ENCODE measurements at regions not wholly inside any gene's neighbourhood (a gene's known extent, or its start where the extent isn't known, plus 50 kb on each side); places are given as distances from the start of the nearest gene placed in this dataset.
"Not testable (repeated sequence)": the region's sequence is repeated elsewhere in the genome, so short reads cannot be mapped to it uniquely, and the experiment has no call there.

DNA sequence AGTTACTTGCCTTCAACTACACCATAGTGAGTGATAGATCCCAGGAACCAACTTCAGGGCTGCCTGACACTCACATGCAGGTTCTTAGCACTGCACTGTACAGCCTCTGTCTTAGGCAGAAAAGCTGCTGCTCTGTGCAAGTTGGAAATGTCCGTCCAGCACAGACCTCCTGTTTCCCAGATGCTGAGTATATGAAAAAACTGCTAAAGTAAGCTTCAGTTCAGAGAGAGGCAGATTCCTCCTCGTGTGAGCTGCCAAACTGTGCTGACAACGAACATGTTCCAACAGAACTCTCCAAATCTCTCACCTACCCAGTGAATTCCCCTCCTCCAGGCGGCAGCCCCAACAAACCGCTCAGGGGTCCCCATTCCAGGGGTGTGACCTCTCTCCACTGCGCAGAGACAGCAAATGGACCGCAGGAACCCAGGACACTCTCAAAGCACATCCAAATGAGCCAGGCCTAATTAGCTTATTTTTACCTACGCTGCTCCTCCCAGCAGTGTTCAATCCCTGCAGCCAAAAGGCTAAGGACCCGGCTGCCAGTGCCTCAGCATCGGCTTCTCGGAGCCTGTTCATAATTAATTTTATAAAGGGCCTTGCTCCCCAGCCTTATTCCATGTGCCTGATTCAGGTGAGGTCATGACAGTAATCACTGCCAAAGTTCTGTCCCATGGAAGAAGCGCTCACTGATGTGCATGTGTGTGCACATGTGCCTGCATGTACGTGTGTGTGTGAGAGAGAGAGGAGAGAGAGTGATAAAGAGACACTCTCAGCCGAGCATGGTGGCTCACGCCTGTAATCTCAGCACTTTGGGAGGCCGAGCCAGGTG is 159.5 kb upstream of the AUTS2 start:
- no peak for DNase-seq

DNA sequence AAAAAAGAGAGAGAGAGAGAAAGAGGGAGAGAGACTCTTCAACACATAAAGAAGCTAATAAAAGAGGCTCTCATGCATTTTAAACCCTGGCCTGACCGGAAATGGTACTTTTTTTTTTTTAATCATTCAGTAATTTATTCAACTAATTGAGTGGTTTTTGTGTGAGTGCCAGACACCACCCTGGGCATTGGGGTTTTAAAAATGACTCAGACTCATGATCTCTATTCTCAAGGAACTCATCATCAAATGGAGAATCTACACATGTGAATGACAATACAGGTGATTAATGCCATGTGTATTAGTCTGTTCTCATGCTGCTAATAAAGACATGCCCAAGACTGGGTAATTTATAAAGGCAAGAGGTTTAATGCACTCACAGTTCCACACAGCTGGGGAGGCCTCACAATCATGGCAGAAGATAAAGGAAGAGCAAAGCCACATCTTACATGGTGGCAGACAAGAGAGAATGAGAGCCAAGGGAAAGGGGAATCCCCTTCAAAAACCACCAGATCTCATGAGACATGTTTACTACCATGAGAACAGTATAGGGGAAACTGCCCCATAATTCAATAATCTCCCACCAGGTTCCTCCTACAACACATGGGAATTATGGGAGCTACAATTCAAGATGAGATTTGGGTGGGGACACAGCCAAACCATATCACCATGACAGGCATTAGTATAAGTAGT is 158.5 kb upstream of the AUTS2 start:
- DNase-seq: no peak

DNA sequence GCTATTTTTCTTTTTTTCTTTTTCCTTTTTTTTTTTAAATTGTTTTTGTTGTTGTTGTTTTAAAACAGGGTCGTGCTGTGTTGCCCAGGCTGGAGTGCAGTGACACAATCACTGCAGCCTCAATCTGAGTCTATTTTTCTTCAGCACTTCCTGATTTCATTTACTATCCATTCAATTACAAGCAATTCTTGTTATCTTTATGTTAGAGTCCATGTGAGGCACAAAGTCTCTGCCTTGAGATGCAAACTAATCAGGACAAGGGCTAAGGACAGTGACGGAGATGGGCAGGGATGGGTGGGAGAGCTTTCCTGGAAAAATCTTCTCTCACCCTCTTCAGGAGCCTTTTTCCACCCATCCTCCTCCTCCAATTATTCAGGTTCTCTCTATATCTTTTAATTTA is 157.3 kb upstream of the AUTS2 start:
- no peak for DNase-seq

DNA sequence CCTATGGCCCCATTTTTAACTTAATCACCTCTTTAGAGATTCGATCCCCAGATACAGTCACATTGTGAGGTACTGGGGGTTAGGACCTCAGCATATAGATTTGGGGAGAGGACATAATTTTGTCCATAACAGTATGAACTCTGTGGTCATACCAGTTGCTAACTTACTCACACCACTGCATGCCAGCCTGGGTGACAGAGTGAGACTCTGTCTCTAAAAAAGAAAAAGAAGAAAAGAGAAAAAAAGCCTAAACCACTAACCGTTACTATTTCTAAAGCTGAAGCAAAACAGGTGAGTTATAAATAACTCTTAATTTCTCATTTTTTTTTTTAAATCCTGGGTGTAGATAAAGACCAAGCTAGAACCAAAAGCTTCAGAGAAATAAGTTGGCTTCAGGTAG is 155.1 kb upstream of the AUTS2 start:
- no peak for DNase-seq

DNA sequence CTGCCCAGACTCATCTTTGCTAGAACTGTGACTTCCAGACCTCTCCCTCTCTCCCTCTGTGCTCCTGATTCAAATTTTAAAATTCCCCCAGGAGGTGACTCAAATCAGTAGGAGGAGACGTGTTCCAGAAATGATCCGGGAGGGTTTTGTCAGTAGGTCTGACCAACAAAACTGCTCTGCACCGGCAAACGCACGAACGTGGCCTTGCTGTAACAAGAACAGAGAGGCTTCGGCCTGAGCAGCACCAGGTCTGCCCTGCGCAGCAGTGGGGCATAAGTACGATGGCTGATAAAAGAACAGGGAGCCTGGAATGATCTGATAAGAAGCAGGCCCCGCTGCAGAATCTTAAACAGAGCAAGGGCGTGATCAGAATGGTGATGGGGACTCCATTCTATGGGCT is 152.7 kb upstream of the AUTS2 start:
- DNase-seq: peak; percentile 42

DNA sequence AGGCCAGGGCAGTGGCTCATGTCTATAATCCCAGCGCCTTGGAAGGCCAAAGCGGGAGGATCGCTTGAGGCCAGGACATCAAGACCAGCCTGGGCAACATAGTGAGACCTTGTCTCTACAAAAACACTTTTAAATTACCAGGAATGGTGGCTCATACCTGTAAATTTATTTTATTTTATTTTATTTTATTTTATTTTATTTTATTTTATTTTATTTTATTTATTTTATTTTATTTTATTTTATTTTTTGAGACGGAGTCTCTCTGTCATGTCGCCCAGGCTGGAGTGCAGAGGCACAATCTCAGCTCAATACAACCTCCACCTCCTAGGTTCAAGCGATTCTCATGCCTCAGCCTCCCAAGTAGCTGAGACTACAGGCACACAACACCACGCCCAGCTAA is 152.1 kb upstream of the AUTS2 start:
- DNase-seq: not testable (repeated sequence)

DNA sequence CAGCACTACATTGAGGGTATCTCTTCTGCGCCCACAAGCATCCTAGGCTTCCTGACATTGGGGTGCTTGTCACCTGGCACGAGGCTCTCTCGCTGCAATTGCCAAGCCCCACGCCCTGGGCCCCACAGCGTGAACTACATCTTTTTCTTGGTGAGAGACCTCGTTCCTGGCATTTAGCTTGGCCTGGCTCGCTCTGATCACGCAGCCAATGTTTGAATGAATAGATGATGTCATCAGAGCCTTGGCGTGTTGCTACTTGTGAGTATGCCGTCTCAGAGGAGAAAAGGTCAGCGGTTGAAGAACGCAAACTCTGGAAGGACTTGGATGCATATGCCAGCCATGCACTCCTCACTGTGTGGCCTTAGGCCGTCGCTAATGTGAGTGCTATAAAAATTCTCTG is 150.2 kb upstream of the AUTS2 start:
- no peak for DNase-seq

DNA sequence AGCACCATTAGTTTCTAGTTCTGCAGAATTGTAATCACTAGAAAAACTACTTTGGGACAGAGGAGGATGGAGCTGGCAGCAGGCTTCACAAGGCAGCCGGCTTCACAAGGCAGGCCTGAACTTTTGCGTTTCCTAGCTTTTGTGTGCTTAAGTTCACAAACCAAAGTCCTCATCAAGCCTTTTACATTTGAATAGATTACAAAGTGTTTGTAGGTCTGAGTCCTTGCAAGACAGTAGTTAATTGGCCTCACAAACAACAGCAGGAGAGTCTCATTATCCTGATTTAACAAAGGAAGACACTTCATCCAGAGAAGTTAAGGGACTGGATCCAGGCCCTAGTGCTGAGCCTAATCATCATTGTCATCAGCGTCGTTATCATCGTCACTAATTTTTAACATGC is 147.8 kb upstream of the AUTS2 start:
- no peak for DNase-seq

DNA sequence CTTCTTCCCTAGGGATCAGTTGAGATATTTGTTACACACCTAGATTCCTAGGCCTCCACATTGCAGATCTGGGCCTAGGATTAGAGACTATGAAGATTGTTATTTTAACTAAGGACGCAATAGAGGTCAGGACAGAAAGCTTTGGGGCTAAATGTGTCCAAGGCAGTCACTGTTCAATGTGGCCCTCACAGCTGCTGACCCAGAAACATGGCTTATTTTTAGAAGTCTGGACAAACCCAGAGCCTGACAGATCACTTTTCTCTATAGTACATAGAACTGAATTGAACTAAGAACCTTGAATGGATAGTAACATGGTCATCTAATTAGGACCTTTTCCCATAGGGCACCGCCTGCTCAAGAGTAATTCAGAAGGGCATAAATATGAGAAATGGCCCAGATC is 146.6 kb upstream of the AUTS2 start:
- DNase-seq: no peak

DNA sequence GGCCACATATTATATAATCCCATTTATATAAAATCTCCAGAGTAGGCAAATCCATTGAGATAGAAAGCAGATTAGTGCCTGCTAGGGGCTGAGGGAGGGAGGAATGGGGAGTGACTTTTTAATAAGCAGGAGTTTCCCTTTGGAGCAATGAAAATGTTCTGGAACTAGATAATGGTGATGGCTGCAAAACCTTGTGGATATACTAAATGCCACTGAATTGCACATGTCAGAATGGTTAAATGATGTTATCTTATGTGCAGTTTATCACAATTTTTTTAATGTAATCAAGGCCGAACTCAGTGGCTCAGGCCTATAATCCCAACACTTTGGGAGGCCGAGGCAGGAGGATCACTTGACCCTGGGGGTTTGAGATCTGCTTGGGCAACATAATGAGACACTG is 145.5 kb upstream of the AUTS2 start:
- DNase-seq: no peak

DNA sequence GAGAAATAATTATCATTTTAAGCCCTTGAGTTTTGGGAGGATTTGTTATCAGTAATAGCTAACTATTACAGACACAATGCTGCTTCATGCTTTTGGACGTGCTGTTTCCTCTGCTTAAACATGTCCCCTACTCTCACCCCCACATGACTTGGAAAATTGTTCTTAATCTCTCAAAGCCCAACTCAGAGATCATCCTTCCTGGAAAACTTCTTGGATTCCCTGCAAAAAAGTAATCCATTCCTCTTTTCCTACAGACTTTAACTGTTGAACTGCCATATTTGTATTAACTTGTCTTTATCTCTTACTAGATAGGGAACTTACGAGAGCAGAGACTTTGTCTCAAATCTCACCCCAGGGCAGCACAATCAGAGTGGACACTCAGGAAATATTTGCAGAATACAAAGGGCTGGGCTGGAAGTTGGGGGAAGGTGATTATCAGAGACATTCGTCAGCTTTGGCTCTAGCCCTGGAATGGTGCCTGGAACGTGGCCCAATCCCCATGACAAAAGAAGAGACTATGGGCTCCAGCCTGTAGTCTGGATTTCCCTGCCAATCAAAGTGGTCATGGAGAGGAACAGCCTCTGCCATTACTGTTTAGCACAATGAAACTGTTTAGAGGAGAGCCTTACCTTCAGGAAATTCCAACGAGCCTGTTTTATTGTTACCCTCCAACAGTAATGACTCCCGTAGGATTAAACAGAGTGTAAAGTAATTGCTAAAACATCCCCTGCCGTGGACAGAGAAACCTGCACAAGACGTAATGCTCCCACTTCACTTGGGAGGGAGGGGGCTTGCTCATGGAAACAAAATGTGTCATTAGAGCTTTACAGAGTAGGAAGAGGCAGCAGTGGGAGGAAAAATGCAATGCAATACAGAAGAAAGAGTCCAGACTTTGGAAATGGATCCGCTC is 140.4 kb upstream of the AUTS2 start:
- no peak for DNase-seq

DNA sequence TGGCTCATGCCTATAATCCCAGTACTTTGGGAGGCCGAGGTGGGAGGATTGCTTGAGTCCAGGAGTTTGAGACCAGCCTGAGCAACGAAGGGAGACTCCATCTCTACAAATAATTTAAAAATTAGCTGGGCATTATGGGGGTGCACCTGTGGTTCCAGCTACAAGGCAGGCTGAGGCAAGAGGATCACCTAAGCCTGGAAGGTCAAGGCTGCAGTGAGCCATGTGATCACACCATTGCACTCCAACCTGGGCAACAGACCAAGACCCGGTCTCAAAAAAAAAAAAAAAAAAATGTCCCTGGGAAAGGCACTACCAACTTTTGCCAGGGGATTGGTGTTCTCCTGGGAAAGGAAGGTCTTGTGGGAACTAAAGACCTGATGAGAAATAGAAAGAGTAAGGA is 134.2 kb upstream of the AUTS2 start:
- DNase-seq: no peak

DNA sequence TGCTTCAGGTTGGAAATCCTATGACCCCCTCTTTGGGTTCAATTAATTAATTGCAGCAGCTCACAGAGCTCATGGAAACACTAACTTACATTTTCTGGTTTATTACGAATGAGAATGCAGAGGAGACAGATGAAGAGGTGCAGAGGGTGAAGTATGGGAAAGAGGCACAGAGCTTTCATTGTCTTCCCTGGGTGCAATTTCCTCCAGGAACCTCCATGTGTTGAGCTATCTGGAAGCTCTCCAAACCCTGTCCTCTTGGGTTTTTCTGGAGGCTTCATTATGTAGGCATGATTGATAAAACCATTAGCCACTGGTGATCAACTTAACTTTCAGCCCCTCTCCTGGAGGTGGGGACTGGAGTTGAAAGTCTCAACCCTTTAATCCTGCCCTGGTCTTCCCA is 133.0 kb upstream of the AUTS2 start:
- DNase-seq: no peak

DNA sequence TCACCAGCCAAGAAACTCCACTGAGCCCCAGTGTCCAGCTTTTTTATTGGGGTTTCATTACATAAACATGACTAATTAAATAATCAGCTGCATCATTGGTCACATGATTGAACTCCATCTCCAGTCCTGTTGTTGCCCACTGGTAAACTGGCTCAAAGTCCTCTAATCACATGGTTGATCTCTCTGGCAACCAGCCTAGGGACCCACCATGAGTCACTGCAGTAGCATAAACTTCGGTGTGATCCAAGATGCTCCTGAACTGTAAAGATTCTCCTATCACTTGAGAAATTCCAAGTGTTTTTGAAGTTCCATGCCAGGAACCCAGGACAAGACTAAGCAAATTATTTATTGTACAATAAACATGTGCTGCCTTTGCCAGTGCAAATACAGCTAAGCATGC is 130.4 kb upstream of the AUTS2 start:
- no peak for DNase-seq

DNA sequence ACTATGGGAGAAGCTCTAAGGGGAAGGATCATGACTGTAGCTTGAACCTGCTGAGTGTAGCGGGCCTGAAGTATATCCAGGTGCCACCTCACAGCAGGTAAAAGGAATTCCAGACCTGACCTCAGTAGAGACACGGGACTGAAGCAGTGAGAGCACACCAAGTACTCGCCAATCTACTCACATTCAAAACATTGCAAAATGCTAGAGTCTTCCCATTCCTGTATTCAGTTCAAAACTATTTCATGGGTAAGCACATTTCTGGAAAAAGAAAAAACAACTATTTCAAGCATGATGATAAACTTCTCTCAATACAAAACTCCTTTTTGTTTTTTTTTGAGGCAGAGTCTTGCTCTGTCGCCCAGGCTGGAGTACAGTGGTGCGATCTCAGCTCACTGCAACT is 121.9 kb upstream of the AUTS2 start:
- DNase-seq: no peak

DNA sequence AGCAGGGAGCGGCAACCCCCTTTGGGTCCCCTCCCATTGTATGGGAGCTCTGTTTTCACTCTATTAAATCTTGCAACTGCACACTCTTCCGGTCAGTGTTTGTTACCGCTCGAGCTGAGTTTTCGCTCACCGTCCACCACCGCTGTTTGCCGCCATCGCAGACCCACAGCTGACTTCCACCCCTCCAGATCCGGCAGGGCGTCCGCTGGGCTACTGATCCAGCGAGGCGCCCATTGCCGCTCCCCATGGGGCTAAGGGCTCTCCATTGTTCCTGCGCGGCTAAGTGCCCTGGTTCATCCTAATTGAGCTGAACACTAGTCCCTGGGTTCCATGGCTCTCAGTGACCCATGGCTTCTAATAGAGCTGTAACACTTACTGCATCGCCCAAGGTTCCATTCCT is 115.6 kb upstream of the AUTS2 start:
- no peak for DNase-seq

DNA sequence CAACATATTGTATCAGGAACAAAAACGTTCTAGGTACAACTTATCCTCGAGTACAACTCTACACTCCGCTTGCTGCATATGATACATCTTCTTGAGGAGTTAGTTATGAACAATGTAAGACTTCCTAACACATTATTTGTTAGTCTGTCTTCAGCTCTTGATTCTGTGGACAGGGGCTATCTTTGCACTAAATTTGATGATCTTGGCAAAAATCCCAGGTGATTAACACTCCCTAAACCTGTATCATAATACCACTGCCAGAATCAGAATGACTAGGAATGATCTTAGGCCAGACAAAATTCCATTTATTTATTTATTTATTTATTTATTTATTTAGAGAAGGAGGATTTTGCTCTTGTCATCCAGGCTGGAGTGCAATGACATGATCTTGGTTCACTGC is 108.7 kb upstream of the AUTS2 start:
- DNase-seq: no peak

DNA sequence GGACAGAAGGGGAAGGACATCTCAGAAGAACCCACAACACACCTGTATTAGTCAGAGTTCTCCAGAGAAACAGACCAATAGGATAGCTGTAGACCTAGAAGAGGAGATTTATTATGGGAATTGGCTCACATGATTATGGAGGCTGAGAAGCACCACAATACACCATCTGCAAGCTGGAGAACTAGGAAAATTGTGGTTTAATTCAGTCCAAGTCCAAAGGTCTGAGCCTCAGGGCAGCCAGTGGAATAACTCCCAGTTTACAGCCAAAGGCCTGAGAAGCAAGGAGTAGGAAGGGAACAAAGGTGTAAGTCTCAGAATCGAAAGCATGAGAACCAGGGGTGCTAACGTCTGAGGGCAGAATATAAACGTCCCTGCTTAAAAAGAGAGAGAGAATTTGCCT is 99.6 kb upstream of the AUTS2 start:
- no peak for DNase-seq

DNA sequence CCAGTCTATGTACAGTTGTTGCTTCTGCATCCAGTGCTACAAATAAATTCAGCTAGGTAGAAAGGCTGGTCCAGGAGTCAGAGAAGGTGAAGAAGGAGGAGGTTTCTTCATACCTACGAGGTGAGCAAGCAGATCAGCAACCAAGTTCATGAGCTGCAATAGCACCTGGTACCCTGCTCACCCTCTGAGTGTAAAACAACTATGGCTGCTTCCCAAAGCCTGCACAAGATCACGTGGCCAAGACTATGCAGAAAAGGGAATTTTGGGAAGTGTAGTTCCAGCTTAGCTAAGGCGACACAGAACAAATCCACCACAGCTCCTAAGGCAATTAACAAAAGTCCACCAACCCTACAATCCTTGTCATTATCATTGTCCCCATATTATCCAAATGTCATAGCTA is 95.9 kb upstream of the AUTS2 start:
- no peak for DNase-seq

DNA sequence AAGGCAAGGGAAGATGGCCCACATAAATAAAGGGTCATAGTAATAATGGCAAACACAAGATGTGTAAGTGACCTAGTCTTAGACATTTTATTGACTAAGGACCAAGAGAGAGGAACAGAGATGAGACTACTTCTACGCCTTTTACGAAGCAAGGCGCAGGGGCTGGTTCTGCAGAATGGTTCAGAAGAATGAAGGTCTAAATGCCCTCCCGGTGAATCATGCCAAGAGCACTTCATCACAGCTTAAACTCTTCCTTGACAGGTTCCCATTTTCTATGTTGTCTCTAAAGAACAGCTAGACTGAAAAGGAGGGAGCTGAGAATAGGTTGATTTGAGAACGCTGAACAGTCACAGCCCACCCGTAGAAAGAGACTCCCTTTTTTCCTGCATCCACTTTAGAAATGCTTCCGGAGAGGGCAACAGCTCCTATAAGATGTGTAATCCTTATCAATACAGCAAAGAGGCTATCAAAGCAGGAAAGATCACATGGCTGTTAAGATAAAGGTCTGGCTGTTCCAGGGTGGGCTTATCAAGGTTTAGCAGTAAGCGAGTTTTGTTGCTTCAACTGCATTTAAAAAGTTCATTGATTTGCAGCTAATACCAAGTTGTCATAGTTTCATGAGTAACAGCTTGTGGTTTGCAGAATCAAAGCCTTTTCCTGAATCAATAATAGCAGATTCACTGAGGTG is 93.4 kb upstream of the AUTS2 start:
- DNase-seq: peak; percentile 57

DNA sequence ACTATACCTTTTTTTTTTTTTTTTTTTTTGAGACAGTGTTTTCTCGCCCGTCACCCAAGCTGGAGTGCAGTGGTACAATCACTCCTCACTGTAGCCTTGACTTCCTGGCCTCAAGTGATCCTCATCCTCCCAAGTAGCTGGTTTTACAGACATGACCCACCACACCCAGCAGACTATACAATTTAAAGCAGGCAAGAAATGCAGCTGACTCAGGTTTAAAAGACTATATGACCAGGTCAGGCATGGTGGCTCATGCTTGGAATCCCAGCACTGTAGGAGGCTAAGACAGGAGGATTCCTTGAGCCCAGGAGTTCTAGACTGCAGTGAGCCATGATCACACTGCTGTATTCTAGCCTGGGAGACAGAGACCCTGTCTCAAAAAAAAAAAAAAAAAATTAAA is 89.5 kb upstream of the AUTS2 start:
- DNase-seq: no peak

DNA sequence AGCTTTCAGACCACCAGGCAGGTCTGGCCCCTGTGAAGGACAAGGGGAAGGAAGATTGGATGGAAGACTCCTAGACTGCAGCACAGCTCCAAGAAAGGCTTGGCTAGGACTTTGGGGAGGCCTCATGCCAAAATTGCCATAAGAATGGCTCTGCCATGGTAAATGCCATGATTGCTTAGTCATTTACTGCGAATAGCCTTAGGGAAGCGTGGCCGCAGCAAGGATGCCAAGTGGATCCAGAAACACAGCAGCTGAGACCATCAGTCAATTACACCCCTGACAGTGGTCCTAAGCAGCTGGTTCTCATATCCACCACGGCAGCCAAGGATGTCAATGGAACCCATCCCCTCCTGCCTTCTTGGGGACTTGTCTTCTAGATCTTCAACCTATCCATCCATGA is 88.2 kb upstream of the AUTS2 start:
- no peak for DNase-seq
